Activated CD4-positive, alpha-beta T cell treated with anti-CD3 and anti-CD28 coated beads, Interleukin-10, Interleukin-2, amounts not matched to agents 100 ng/mL and 50 ng/mL, durations not matched to agents 16 hours and 8 hours (primary cell): ENCODE measurements at regions not wholly inside any gene's neighbourhood (a gene's known extent, or its start where the extent isn't known, plus 50 kb on each side); places are given as distances from the start of the nearest gene placed in this dataset.

Experiments used
- DNase-seq: peaks from one replicate; pipeline ENCODE4 v3.0.0-alpha.2; 2020

DNA sequence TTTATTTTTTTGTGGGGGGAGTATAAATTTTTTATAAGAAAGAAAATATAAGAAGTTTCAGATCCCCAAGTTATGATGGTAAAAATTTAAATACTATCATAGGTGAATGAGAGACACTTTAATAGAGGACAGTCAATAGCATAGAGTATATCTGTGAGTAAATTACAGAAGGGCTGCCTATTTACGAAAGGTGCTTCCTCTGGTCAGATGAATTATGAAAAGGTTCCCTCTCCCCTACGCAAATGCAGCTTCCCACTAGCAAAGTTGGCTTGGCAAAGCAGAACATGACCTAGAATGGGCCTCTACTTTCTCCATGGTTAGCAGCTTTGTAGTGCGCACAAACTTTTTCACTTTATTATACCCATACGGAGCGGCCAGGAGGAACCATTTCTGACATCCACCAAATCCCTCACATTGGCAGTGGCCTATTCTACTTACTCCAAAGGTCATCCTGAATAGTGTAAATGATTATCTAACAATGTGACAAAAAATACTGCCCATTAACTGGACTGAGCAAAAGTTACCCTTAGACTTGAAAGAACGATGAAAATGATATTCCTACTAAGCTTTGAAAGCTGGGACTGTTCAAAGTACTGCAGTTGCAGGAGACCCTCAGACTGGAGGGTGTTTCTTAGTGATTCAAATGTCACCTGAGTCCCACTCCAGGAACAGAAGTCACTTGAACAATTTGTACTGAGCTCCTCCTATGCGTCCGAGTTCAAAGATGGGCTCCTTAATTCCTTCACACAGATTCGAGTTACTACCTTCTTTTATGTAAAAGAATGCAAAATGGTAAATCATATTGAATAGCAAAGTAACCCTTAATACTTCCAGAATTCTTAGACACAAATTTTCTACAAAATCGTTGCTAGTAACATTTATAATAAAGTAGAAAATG lies 148.5 kb downstream of the NOL4 start:
- DNase-seq, result no peak

DNA sequence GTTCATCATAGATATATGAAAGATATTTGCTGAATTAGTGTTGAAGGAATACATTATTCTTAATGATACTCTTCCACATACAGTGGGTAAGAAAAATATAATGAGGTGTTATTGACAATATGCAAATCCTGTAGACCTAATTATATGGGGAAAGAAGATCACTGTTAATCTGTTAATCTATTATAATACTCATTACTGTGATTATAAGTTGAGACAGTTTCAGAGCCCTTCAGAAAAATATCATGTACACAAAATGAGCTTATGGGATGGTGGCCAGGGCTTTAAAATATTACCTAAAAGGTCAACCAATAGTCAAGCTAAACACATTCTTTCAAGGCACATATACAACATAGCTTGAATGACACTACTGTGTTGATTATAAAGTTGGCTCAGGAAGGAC lies 163.5 kb downstream of the NOL4 start:
- no peak for DNase-seq

DNA sequence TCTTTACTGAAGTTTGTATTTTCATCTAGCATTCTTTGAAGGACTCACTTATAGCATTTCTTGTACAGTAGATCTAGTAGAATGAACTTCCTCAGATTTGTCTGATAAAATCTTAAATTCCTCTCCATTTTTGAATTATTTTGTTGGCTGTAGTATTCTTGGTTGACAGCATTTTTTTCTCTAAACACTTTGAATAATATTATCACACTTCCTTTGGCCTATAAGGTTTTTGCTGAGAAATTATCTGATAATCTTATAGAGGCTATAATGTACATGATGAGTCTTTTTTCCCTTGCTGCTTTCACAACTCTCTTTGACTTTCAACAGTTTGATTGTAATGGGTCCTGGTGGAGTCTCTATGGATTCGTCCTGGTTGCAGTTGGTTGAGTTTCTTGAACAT lies 169.5 kb downstream of the NOL4 start:
- no peak for DNase-seq

DNA sequence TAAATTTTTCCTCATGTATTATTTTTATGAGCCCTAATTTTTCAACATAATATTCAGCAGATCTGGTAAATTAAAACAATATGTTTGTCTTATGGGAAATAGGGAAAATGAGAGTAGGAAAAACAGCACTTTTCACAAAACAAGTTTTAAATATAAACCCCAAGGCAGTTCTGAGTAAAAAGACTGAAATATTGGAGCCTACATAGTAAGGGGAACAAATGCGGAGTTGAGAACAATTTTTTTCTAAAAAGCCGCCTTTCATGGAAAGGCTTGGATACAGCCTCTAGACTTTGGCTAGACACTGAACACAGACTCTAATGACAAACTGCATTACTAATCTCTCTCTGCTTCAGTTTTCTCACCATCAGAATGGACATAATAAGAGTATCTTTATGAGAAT lies 174.1 kb downstream of the NOL4 start:
- DNase-seq, result no peak

DNA sequence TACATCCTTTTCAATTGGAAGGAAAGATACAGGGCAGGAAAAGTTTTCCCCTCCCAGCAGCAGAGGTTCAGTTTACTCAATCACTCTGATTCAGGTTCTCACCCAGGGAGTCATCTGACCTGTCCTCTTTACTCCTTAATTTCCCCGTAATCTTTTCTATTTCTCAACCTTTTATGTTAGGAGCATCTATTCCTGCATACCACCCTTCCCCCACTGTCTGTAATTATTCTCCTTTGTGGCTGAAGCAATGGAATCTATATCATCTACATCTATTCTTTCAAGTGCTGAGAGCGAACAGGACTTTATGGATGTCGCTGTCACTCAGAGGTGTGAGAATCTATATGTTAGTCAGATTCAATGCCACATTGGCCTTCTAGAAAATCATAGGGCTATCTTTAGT lies 175.2 kb downstream of the NOL4 start:
- no peak for DNase-seq

DNA sequence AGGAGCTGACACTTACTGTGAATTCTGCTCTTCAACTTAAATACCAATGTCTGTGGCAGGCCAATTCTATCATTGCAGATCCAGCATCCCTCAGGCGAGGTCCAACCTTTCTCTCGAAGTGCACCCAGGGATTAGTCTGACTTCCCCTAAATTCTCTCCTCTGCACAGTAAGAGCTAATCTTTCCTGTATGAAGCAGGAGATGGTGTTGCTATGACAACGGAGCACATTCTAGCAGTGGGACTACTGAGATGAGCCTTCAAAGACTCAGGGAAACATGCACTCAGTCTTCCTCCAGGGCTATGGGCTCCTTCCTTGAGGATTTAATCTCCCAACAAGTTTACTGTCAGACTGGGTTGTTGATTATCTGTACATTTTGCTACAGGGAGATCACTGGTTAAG lies 176.3 kb downstream of the NOL4 start:
- DNase-seq, result no peak

DNA sequence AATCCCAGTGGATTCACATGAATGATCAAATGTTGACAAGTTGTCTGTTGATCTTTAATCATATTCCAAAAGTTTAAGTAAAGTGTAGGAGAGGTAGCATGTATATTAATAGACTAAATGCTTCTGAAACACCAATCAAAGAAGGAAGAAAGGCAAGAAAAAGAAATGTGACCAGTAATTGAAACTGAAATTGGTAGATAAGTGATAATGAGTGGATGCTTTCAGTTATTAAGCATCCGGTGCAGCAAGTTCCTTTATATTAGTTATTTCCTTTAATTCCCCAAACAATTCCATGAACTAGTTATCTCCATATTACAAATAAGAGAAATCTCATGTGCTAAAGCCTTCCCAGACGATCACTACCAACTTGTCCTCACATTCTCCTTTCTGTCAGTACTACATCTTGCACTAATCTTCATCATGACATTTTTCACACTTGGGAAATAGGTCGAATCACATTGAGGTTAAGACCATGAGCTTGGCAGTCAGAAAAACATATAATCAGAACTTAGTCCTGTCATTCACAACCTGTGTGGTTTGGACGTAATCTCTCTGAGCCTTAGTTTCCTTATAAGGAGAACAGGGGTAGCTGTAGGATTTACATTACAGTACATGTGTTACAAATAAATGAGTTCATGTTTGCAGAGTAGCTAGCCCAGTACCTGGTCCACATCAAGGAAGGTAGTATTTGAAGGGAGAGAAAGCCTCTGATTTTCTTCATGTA lies 182.1 kb downstream of the NOL4 start:
- DNase-seq, result no peak

DNA sequence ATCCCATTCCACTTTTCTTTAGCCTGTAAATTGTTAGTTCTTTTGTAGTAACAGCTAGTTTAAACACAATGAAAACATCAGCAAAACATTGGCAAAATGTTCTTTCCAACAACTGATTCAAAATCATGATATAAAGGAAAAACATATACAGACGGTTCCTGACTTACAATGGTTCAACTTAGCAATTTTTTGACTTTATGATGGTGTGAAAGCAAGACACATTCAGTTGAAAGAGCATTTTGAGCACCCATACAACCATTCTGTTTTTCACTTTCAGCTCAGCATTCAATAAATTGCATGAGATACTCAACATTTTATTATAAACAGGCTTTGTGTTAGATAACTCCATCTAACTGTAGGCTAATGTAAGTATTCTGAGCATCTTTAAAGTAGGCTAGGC lies 185.1 kb downstream of the NOL4 start:
- DNase-seq, result no peak

DNA sequence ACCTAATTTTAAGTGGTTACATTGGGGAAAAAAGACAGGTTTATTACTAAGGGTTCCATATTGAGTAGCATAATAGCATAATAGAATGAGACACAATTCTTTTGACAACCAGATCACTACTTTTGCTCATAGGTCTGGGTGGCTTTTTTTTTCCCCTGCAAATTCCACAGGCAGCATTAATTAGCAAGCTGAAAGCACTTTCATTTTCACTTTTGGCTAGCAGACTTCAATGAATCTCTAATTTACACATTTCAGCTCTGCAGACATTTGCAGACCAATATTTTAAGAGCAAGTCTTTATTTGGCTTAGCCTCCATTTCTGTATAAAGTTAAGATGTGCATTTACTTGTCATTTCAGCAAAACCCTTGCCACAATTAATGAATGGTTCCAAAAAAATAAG lies 185.5 kb downstream of the NOL4 start:
- no peak for DNase-seq

DNA sequence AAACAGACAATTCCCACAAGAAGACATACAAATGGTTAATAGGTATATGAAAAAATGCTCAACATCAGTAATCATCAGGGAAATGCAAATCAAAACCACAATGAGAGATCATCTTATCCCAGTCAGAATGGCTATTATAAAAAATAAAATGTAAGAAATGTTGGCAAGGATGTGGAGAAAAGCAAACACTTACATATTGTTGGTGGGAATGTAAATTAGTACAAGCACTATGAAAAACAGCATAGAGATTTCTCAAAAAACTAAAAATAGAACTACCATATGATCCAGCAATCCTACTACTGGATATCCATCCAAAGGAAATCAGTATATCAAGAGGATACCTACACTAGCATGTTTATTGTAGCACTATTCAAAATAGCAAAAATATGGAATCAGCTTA lies 186.6 kb downstream of the NOL4 start:
- DNase-seq, result no peak

DNA sequence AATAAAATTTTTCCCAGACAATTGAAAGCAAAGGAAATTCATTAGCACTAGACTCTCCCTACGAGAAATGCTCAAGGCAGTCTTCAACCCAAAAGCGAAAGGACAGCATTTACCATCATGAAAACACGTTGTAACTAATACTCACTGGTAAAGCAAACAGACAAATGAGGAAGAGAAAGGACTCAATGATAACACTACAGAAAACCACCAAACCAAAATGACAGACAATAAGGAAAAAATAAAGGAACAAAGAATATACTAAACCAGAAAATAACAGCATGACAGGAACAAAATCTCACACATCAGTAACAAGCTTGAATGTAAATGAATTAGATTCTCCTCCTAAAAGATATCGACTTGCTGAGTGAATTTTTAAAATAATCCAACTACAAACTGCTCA lies 190.7 kb downstream of the NOL4 start:
- DNase-seq, result no peak

DNA sequence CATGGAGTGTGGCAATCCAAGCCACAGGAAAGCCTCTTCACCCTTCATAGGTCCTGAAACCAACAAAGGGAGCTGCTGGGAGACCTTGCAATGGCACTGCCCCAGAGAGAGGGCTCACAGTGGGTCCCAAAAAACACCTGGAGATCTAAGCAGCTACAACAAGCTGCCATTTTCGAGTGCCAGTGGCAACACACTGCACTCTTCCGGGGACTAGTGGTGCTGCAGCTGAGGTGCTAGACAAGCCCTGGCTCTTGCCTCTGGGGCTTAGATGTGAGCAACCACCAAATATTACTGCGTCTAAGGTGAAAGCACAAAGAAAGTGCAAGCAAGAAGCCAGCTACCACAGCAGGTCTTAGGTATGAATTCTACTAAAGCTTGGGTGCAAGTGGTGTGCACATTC lies 192.9 kb downstream of the NOL4 start:
- DNase-seq, result no peak

DNA sequence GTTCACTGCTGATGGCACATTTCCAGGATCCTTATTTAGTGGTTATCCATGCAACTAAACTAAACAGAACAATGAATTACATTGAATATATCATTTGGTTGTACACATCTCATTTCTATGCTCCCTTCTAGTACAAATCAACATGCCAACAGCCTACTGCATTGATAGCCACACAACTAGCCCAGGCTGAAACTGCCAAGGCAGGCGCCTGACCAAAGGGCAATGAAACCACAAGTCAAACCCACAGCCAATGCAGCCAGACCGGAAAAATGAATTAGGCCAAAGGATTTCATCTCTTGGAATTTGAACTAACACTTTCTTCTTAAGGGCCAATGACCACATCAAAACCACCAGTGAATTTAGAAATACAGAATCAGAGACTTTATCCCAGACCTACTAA lies 196.4 kb downstream of the NOL4 start:
- DNase-seq, result no peak

DNA sequence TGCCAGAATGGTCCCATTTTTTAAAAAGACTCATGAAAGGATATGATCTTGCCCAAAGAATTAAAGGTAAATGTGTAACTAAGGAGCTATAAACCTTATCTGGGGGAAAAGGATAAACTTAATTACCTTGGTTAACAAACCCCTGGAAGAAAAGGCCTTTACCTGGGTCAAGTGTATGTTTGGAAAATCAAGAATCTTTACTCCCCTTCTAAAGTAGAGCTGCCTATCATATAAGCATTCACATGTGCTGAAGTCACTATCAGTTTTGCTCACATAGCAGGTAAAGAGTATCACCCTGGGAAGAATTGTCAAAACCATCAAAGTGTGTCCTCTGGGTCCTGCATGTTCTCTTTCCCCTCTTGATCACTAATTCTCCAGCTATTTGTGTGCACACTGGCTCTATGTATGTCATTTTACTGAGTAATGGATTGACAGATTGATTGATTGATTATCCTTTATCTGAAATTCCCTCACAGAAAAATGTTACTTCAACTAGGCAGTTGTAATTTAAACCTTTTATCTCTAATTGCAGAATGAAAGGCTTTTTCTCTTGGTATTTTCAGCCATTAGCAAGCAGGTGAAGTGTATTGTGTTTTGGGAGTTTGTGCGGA lies 199.4 kb downstream of the NOL4 start:
- DNase-seq, result no peak

DNA sequence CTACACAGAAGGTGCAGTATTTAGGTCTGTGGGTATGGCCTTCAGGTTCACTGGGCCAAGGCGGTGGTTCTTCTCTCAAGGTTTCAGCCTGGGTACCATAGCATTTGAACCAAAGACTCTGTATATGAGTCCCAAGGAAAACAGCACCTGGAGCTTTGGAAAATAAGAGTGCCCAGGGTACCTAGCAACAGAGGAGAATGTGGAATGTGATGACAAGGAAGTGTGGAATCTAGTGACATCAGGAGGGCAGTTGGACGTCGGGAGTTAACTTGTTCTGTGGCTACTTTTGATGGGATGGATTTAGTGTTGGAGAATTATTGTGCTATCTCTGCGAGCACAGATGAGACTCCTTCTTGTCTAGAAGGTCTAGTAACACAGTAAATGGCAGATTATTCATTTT lies 201.2 kb downstream of the NOL4 start:
- no peak for DNase-seq

DNA sequence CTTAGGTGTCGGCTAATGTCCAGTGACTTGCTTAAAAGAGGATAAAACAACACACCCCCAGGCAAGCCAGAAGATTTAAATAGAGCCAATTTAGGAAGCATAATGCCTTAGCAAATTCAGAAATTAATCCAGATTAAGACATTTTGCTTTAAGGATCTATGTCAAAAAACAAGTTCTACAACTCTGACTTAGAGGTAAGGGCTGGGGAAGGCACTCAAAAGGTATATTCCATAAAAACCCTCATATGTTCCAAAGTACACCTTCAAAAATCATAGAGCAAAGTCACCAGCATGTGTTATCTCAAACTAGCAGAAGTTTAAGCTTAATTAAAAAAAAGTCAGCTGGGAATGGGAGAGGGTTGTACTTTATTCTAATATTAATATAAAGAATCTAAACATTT lies 206.4 kb downstream of the NOL4 start:
- DNase-seq, result no peak

DNA sequence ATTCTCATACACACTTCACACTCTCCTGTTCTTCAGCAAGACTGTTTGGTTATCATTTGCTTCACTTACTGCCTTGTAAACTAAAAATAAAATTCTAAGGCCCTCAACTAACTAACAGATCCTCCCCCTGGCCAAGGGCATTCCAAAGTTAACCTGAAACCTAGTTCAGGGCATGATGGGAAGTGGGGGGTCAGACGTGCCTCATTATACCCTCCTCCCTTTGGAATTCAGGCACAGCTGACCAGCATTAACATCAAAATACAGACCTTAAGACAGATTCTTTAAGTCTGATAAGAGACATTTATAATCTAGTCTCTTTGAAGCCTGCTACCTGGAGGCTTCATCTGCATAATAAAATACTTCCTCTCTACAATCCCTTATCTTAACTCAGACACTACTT lies 221.0 kb downstream of the NOL4 start:
- DNase-seq, result no peak

DNA sequence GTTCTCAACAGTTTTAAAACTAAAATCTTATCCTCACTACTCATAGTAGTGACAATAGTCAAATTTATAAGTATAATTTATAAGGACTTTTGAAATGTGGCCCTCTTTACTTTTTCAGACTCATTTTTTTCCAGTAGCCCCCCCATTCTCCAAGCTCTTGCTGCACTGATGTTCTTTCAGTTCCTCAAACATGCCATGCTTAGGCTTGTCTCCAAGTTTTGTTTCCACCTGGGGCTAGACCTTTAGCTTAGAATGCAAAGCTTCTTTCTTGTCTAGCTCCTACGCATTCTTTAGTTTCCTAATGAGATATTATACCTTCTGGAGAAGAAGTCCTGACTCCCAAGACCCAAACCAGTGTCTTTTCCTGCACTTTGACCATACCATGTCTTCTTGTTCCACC lies 222.6 kb downstream of the NOL4 start:
- DNase-seq, result no peak

DNA sequence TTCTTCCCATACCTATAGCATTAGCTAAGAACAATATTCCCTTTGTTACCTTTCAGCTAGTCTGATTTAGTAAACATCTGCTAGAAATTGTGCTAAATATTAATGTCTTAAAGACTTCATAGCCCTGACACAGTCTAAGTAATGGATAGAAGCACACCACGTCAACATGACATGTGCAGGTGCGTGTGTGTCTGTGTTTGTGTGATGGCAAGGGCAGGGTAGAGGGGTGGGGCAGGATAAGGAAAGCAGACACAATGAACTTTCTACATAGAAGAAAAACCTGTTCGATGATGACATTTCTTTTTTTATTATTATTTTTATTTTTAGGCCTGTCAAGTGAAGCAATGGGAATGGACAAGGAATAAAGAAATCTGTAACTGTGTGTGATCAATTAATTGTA lies 223.3 kb downstream of the NOL4 start:
- no peak for DNase-seq

DNA sequence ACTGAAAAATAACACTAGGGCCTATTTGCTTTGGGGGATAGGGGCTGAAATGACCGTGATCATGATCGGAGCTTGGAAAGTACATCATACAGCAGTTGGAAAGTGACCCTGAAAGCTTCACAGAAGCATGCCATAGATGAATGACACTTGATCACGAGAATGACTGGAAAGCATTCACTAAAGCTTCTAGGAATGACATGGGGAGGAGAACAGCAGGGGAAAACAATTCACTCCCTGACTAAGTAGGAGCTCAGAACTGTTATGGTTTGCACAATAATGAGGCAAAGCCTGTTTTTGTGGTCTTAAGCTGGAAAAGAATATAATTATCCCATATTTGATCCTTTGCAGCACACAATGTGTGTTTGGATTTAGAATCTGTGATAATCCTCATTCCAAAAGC lies 237.5 kb downstream of the NOL4 start:
- no peak for DNase-seq

DNA sequence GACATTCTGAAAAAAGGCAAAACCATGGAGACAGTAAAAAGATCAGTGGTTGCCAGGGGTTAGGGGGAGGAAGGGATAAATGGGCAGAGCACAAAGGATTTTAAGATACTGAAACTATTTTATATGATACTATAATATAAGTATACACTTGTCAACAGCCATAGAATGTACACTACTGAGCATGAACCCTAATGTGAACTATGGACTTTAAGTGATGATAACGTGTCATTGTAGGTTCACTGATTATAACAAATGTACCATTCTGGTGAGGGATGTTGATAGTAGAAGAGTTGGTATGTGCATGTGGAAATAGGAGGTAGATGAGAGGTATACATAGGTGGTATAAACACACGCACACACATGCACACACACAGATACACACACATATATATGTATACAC lies 241.6 kb downstream of the NOL4 start:
- DNase-seq, result no peak

DNA sequence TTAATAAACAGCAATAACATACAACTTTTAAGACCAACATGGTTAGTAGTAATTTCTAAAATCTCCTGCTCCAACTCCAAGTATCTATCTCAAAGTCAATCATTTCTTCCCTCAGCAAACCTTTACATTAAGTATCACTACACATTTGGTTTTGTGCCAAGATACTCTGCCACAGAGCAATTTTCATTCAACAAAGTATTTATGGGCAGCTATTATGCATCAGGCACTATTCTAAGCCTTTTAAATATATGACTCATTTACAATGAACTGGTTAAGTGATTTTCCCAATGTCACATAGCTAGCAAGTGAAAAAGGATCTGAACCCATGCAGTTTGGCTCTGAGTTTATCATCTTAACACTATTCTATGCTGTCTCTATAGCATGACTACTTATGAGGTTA lies 264.3 kb downstream of the NOL4 start:
- no peak for DNase-seq

DNA sequence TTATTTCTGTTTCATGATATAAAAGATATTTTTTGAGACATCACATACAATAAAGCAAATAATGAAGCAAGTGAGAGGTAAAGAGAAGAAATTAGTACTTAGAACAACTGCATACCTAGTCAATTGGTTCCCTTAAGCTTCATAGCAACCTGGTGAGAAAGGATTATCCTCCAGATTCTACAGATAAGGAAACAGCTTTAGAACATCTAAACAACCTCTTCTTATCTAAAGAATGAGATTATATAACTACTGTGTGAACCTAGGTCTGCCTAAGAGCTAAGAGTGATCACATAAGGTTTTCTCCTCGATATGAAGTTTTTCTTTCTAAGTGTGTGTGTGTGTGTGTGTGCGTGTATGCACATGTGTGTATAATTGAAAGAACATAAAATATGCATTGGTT lies 265.1 kb downstream of the NOL4 start:
- no peak for DNase-seq

DNA sequence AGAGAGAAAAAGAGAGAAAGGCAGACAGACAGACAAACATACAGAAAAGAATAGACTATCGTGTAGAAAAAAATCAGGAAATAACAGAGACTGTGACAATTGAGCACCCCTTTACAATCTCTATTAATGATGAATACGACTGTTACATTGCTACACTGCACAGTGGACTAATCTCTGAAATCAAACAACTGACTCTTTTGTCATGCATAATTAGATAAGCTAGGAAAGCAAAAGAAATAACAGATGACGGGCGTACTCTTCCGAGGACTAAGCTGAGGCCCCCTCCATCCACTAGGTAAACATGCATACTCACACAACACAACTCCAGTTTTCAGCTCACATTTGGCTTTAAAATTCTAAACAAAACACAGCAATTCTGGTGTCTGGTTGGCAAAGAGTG lies 267.0 kb downstream of the NOL4 start:
- DNase-seq, result no peak
